HG02623 (cell line): ENCODE measurements at regions not wholly inside any gene's neighbourhood (a gene's known extent, or its start where the extent isn't known, plus 50 kb on each side); places are given as distances from the start of the nearest gene placed in this dataset.

Experiments
- ATAC-seq: cut with Tn5 transposase; IDR thresholded peaks from one replicate; pipeline ENCODE4 v1.9.1; 2021; ENCODE audit warnings: moderate library complexity; ENCODE audit not compliant: unreplicated experiment

DNA sequence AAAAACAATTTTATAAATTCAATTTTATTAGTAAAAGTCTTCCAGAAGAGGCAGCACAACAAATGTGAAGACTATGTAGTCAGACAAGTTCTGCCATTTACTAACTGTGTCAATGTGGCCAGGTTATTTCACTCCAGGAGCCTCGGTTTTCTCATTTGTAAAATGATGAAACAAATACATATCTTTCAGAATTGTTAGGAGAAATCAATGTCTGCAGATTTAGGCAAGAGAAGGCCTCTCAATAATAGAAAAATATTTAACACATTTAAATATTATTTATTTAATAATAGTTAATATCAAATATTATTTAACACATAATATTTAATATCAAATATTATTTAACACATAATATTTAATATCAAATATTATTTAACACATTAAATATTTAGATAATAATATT is 75.6 kb upstream of the PTGFR start:
- no peak for ATAC-seq

DNA sequence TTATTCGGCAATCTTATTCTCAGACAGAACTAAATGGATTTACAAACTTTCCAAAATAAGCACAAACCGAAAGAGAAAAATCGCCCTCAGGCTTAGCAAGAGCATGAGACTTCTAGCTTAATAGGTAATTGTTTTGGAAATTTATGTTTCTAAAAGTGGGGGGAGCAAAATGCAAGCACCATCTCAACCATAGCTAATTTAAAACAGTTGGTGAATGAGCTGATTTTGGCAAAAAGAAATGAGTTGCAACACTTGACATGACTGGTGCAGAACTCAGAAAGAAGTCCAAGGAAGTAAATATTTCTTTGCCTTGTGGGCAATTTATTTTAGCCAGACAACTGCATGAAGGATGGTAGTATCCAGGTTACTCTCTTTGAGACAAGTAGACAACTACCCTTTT is 71.5 kb upstream of the PTGFR start:
- ATAC-seq: no peak

DNA sequence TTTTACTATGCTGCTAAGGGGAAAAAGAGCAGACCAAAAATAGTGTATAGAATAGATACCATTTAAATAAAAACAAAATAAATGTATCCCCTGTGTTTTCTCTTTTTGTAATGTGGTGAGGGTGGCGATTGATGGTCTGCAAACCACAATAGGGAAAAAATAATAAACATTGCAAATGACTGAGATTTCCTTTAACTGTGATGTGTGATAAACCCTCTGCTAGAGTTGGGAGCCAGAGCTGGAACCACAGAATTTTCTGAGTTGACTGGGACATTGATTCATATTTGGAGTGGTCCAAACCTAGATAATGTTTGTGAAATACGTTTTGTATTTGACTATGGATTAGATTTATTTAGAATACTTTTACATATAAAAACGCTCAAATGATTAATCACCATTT is 70.6 kb upstream of the PTGFR start:
- no peak for ATAC-seq

DNA sequence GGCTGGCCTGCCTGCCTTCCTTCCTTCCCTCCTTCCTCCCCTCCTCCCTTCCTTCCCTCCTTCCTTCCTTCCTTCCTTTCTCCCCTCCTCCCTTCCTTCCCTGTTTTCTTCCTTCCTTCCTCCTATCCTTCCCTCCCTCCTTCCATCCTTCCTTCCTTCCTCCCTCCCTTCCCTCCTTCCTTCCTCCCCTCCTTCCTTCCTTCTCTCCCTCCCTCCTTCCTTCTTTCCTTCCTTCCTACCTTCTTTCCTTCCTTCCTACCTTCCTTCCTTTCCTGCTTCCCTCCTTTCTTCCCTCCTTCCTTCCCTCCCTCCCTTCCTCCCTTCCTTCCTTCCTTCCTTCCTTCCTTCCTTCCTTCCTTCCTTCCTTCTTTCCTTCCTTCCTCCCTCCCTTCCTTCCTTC is 70.1 kb upstream of the PTGFR start:
- no peak for ATAC-seq

DNA sequence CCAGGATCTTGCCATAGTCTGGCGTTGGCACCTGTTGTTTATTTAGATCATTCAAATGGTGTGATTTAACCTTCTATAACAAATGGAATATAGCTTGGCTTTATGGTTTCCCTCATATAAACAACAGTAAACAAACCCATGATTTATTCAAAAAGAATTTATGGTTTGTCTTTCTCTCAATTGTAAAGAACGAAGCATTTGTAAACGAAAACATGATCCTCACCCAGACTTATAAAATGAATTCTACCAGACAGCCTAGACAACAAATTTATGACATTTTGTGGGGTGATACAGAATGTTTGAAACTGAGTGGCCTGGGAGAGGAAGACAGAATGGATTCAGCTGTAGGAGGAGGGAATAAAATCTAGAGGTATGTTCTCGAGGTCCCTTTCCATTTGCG is 66.1 kb upstream of the PTGFR start:
- ATAC-seq: no peak

DNA sequence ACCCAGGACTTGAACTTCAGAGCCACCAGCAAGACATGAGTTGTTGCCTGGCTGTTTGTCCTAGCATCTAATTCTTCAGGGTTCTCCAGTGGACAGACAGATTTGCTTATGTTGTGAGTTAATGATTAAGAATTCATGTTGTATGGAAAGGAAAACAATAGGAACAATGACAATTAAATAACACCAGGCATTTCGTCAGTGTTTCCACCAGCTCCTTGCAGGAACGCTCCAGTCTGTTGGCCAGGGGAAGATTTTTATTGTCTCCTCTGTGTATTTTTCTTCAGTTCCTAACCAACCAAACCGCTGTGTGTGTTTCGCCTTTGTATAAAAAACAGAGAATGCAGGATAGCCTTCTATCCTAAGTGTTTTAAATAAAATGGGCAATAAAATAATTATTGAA is 64.4 kb upstream of the PTGFR start:
- no peak for ATAC-seq

DNA sequence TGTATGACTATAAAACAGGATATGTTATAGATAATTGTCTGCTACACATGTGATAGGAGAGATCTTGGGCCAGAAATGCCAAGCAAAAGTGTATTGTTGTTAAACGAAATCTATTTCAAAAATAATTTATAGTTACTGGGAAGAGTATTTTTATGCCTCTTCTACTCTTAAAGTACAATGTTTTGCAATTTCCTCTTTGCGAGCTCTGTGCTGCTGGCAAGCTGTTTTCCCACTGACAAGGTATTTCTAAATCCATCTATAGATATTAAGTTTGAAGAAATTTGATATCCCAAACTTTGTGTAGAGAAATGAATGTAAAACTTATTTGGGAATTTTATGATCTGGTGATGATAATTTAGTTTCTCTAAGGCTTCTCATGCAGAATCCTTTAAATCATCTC is 63.3 kb upstream of the PTGFR start:
- ATAC-seq: no peak

DNA sequence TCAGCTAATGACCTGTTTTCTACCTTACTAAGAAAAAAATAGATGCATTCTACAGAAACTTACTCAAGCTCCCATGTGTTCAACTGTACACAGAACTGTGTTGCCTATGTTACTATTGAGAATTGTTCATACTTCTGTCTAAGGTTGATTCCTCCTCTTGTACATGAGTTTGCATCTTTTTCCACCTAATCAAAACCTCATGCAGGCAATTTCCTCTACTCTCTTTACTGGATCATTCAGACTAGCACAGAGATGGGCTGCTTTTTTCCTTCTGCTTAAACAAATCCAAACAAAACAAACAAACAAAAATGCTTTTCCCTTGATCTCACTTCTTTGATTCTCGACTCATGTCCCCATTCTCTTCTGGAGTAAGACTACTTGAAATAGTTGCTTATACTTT is 58.8 kb upstream of the PTGFR start:
- no peak for ATAC-seq

DNA sequence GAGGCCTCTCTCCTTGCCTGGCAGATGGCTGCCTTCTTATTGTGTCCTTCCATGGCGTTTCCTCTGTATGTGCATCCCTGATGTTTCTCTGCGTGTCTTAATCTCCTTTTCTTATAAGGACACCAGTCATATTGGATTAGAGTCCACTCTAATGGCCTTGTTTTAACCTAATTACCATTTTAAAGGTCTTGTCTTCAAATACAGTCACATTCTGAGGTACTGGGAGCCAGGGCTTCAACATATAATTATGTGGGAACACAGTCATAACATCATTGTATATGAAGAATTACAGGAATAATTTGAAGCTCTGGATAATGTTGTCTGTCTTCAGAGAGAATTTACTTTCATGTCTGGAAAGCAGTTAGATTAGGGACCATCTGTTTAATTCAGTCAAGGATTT is 56.4 kb upstream of the PTGFR start:
- ATAC-seq: no peak

DNA sequence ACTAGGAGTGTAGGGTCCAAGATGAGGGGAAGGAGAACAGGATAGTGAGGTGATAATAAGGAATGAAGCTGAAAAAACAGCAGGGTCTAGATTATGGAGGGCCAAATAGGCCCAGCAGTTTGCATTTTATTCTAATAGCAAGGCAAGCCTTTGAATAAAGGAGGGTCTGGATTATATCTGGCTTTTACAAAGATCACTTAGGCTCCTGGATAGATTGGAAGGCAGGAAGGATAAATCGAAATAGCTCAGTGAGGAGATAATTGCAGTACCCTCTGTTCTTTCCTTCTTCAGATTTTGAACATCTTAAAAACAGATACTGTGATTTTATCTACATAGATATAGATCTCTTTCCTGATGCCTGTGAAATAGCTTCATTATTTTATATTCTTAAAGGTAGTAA is 53.8 kb upstream of the PTGFR start:
- no peak for ATAC-seq

DNA sequence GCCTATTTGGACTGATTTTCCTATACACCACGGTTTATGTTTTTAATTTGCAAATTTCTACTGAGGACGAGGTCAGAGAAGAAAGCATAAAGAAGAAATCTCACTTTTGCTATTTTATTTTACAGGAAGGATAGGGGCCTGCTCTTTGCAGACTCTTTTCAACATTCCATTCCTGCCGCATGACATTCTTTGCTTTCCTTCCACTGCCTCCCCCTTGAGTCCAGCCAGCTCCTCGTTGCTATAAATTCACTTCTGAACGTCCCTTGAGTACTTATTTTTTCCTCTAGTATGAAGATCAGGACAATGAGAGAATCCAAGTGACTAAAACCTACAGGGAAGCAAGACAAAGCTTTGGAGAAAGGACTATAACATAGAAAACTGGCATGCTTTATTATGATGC is 53.4 kb upstream of the PTGFR start:
- no peak for ATAC-seq

DNA sequence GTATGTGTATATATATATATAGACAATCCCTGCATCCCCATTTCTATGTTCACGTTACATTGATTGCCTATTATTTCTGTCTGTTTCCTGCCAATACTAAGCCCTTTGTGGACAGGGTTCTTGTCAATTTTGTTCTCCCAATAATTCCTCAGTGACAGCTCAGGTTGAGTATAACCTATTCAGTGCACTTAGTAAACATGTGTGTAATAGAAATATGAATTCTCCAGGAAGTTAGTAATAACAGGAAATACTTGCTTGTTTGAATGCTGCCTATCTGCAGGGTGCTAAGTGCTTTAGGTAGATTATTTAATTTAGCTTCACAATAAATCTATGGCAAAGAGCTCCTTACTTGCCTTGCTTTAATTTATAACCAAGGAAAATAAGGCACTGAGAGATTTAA is 52.8 kb upstream of the PTGFR start:
- ATAC-seq: no peak

DNA sequence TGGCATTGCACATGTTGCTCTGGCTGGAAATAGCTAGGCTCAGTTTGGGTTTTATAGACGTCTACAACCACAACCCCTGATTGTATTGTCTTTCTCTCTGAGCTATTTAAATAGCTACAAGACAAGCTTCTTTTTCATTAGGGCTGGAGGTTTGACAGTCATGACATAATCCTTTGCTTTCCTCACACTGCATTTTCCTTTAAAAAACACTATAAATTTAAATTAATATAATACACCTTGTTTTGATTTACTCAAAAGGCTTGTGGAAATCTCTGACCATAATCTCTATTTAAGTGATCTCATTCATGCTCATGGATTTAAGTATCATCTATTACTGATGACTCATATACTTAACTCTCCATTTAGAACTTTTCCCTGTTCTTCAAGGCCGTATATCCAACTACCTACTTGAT is 50.4 kb upstream of the PTGFR start:
- ATAC-seq: no peak
